Skeletal muscle tissue (tissue), 3 donors: ENCODE measurements at regions not wholly inside any gene's neighbourhood (a gene's known extent, or its start where the extent isn't known, plus 50 kb on each side); places are given as distances from the start of the nearest gene placed in this dataset.
"Not testable (repeated sequence)": the region's sequence is repeated elsewhere in the genome, so short reads cannot be mapped to it uniquely, and the experiment has no call there.

ENCODE experiments used
- H3K27ac ChIP-seq: one replicate; pipeline ENCODE4 v1.7.0; 2013; ENCODE audit warnings: mild to moderate bottlenecking, low read depth, low read length, inconsistent platforms
- H3K27me3 ChIP-seq, 3 donors: one replicate each; pipeline ENCODE4 v1.7.0; 2013; ENCODE audit warnings: low read length in 3 of 3; ENCODE audit not compliant: control insufficient read depth in 3 of 3, insufficient read depth in 3 of 3
- H3K36me3 ChIP-seq, 3 donors: one replicate each; pipeline ENCODE4 v1.7.0; 2013; ENCODE audit warnings: low read length in 3 of 3; ENCODE audit not compliant: control insufficient read depth in 3 of 3, insufficient read depth in 3 of 3
- H3K4me1 ChIP-seq, 3 donors: one replicate each; pipeline ENCODE4 v1.7.0; 2013; ENCODE audit warnings: low read length in 3 of 3, mild to moderate bottlenecking in 3 of 3; ENCODE audit not compliant: control insufficient read depth in 3 of 3, insufficient read depth in 3 of 3
- H3K4me3 ChIP-seq, 3 donors: one replicate each; pipeline ENCODE4 v1.7.0; 2013; ENCODE audit warnings: low read length in 3 of 3
- H3K9ac ChIP-seq, 3 donors: one replicate each; pipeline ENCODE4 v1.7.0; 2013; ENCODE audit warnings: low read length in 3 of 3, mild to moderate bottlenecking in 3 of 3, moderate library complexity in 2 of 3, low read depth in 1 of 3
- H3K9me3 ChIP-seq, 3 donors: one replicate each; pipeline ENCODE4 v1.7.0; 2013; ENCODE audit warnings: low read length in 3 of 3; ENCODE audit not compliant: control insufficient read depth in 3 of 3
- donor health status: Osteomylitis.

GRCh38 chr6:27020553-27020880 is 227.0 kb upstream of the PRSS16 start:
- Histone ChIP-seq H3K9ac (peak overlapping the region in 1 of 3 donors; percentile 80), H3K27ac (peak overlapping the region; percentile 84), H3K9me3 (peaks cover 0 to 5% (median 0%) of the 10 kb centered on the region in 3 donors), H3K4me1 (peaks cover 0 to 4% (median 2%) of the 10 kb centered on the region in 3 donors), H3K27me3 (no peaks in the 10 kb centered on the region), H3K36me3 (no peaks in the 10 kb centered on the region), H3K4me3 (peak overlapping the region; percentile 84 to 85 (median 84))

- H3K9me3 ChIP-seq = peaks cover 0 to 2% (median 0%) of the 10 kb centered on the region in 3 donors
- H3K36me3 ChIP-seq = no peaks in the 10 kb centered on the region
- H3K4me3 ChIP-seq = no peak overlapping the region
- H3K4me1 ChIP-seq = peaks cover 0 to 4% (median 2%) of the 10 kb centered on the region in 3 donors
- no peak overlapping the region for H3K27ac ChIP-seq
- H3K9ac ChIP-seq = no peak overlapping the region
- H3K27me3 ChIP-seq = no peaks in the 10 kb centered on the region
These were observed 223.8 kb upstream of the PRSS16 start for GRCh38 chr6:27023664-27024063.

DNA sequence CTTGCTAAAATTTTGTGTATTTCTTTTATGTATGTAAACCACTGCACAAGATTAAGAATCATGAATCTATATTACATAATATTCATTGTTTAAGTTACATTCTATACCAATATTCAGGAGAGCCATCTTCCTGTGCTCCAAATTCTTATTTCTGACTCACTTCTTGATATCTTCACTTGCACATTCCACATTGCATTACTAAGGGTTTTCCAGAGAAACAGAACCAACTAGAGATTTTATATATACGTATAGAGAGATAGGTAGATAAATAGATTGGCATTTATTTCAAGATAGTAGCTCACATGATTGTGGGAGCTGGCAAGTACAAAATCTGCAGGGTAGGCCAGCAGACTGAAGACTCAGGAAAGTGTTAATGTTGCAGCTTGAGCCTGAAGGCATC is 222.2 kb upstream of the PRSS16 start:
- no peak overlapping the region for H3K9ac ChIP-seq
- H3K4me1 ChIP-seq = peaks cover 0 to 1% (median 1%) of the 10 kb centered on the region in 3 donors
- H3K27me3 ChIP-seq = no peaks in the 10 kb centered on the region
- peaks cover 0 to 2% (median 0%) of the 10 kb centered on the region in 3 donors for H3K9me3 ChIP-seq
- no peak overlapping the region for H3K4me3 ChIP-seq
- H3K27ac ChIP-seq = no peak overlapping the region
- no peaks in the 10 kb centered on the region for H3K36me3 ChIP-seq

GRCh38 chr6:27026361-27026760 is 221.1 kb upstream of the PRSS16 start:
- Histone ChIP-seq H3K27me3 (no peaks in the 10 kb centered on the region), H3K9me3 (no peaks in the 10 kb centered on the region), H3K27ac (no peak overlapping the region), H3K4me1 (no peaks in the 10 kb centered on the region), H3K36me3 (no peaks in the 10 kb centered on the region), H3K9ac (no peak overlapping the region), H3K4me3 (no peak overlapping the region)

- Histone ChIP-seq H3K4me3 (no peak overlapping the region), H3K27ac (no peak overlapping the region)
These were observed 216.2 kb upstream of the PRSS16 start for GRCh38 chr6:27031302-27031701.

DNA sequence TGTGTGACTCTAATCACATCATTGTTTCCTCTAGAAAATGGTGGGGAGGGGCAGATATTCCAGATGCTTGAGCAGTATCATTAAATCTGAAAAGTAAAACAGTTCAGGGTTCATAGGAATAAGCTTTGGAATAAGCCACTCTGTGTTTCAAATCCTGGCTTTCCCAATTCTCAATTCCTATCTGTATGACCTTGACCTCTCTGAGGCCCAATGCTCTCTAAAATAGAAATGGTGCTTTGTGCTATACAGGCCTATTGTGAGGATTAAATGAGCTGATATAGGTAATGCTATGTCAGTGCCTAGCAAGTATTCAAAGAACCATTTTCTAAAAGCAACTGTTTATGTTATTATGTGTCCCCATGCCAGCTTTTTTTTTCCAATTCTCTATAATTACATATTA is 209.0 kb upstream of the PRSS16 start:
- Histone ChIP-seq H3K9ac (no peak overlapping the region), H3K9me3 (no peaks in the 10 kb centered on the region), H3K4me1 (no peaks in the 10 kb centered on the region), H3K36me3 (no peaks in the 10 kb centered on the region), H3K4me3 (no peak overlapping the region), H3K27me3 (peaks cover 0 to 3% (median 0%) of the 10 kb centered on the region in 3 donors), H3K27ac (no peak overlapping the region)

More at GRCh38 chr6:27031302-27031701, 216.2 kb upstream of the PRSS16 start:
- Histone ChIP-seq H3K27me3 (peaks cover 0 to 3% (median 0%) of the 10 kb centered on the region in 3 donors), H3K9me3 (no peaks in the 10 kb centered on the region), H3K4me1 (no peaks in the 10 kb centered on the region), H3K36me3 (no peaks in the 10 kb centered on the region), H3K9ac (no peak overlapping the region)

DNA sequence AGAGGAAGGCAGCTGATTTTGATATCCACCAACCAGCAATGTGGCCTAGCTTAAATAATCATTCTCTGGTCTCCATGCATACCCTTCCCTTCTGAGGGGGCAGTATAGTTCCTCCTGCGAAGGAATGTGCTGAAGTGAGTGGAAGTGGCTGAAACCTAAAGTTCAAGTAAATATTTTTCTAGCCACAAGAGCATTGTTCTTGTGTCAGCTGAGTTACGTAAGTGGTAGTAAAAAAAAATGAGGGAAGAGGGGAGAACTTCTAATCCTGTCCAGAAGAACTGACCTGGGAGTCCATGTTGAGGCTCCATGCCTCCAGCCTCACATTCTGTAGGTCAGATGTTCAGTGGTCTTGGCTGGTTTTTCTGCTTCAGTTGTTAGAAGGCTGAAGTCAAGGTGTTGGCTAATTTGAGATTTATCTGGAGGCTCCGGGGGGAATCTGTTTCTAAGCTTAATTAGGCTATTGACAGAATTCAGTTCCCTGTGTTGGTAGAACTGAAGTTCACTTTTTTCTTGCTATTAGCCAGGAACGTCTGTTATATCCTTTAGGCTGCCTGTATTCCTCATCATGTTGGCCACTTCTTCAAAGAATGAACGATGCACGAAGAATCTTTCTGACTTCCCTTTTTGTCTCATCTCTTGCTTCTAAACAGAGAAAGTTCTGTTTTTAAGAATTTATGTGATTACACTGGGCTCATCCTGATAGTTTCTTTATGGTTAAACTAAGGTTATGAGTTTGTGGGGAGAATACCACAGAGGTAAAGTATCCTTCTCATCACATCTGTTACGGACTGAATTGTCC is 207.1 kb upstream of the PRSS16 start:
- H3K27ac ChIP-seq = no peak overlapping the region
- no peaks in the 10 kb centered on the region for H3K4me1 ChIP-seq
- H3K9me3 ChIP-seq = no peaks in the 10 kb centered on the region
- no peaks in the 10 kb centered on the region for H3K36me3 ChIP-seq
- no peak overlapping the region for H3K9ac ChIP-seq
- no peak overlapping the region for H3K4me3 ChIP-seq
- H3K27me3 ChIP-seq = no peaks in the 10 kb centered on the region

DNA sequence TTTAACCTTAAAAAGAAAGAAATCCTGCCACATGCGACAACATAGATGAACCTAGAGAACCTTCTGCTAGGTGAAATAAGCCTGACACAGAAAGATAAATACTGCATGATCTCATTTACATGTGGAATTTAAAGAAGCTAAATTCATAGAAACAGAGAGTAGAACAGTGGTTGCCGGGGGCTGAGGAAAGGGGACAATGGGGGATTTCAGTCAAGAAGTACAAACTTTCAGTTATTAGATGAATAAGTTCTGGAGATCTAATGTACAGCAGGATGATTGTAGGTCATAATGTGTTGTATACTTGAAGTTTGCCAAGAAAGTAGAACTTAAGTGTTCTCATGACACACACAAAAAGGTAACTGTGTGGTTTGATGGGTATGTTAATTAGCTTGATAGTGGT is 204.3 kb upstream of the PRSS16 start:
- Histone ChIP-seq H3K9me3 (no peaks in the 10 kb centered on the region), H3K36me3 (no peaks in the 10 kb centered on the region), H3K9ac (no peak overlapping the region), H3K27me3 (no peaks in the 10 kb centered on the region), H3K4me1 (no peaks in the 10 kb centered on the region), H3K4me3 (no peak overlapping the region), H3K27ac (no peak overlapping the region)

GRCh38 chr6:27045131-27045530 is 202.4 kb upstream of the PRSS16 start:
- H3K27ac ChIP-seq, H3K4me1 ChIP-seq: not testable (repeated sequence)

DNA sequence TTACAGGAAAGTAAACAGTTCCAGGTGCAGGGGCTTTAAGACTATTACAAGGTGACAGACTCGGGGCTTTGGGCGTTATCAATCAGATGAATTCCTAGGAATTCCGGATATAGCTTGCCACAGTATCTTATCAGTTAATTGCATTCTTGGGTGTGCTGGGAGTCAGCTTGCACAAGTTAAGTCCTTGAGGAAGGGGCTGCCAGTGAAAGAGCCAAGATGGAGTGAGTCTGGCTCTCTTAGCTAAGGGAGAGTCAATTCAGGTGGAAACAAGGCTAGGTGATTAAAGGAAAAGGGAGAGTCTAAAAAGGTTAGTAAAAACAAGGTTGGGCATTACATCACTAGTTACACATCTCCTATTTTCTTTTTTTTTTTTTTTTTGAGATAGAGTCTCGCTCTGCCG is 199.8 kb upstream of the PRSS16 start:
- H3K9me3 ChIP-seq, H3K27me3 ChIP-seq, H3K4me1 ChIP-seq, H3K4me3 ChIP-seq, H3K9ac ChIP-seq, H3K27ac ChIP-seq, H3K36me3 ChIP-seq: not testable (repeated sequence)

More at GRCh38 chr6:27045131-27045530, 202.4 kb upstream of the PRSS16 start:
- H3K9me3 ChIP-seq, H3K9ac ChIP-seq, H3K27me3 ChIP-seq, H3K4me3 ChIP-seq, H3K36me3 ChIP-seq: not testable (repeated sequence)
